ENCODE measurements at regions not wholly inside any gene's neighbourhood (a gene's known extent, or its start where the extent isn't known, plus 50 kb on each side); places are given as distances from the start of the nearest gene placed in this dataset.

DNA sequence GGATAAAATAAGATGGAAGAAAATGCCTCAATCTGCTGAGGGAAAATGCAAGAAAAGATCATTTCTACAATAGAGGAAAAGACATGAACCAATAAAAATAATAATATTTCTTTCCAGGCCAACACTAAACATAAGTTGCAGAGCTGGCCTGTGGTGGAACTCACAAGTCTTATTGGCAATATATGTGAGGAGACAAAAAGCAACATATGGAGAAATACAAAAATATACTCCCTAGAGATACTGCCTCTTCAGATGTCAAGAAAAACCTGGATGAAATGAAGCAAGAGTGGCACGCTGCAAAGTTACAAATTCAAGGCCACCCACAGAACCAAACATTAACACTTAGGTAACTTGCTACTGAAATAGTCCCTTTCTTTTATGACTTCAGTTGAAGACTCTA, 264.9 kb upstream of the FMN2 start:
- no peaks in the 10 kb centered on the region for H3K9me2 ChIP-seq (ENCODE audit: insufficient read depth, low read length)
- no peaks in the 10 kb centered on the region for H4K20me1 ChIP-seq (ENCODE audit: insufficient read depth, low read length)
- intact Hi-C loops (cut with micrococcal nuclease; ENCODE audit: unreplicated experiment), result no loop called here
- no peaks in the 10 kb centered on the region for H3K36me3 ChIP-seq (ENCODE audit: insufficient read depth, low read length)
- H3K9me3 ChIP-seq (ENCODE audit: low read length), result no peaks in the 10 kb centered on the region
- no peak for DNase-seq (ENCODE audit: low spot score)
- ChIA-PET POLR2A (no interaction called here), CTCF (ENCODE audit: unreplicated experiment) (no interaction called here)
- TF ChIP-seq, protein P1, sequence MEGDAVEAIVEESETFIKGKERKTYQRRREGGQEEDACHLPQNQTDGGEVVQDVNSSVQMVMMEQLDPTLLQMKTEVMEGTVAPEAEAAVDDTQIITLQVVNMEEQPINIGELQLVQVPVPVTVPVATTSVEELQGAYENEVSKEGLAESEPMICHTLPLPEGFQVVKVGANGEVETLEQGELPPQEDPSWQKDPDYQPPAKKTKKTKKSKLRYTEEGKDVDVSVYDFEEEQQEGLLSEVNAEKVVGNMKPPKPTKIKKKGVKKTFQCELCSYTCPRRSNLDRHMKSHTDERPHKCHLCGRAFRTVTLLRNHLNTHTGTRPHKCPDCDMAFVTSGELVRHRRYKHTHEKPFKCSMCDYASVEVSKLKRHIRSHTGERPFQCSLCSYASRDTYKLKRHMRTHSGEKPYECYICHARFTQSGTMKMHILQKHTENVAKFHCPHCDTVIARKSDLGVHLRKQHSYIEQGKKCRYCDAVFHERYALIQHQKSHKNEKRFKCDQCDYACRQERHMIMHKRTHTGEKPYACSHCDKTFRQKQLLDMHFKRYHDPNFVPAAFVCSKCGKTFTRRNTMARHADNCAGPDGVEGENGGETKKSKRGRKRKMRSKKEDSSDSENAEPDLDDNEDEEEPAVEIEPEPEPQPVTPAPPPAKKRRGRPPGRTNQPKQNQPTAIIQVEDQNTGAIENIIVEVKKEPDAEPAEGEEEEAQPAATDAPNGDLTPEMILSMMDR (conservative IDR thresholded peaks at IDR 0.05; ENCODE audit: low read length), result no peak
- no peak overlapping the region for H2AFZ ChIP-seq (ENCODE audit: low read length)
- H3K79me2 ChIP-seq (ENCODE audit: insufficient read depth, low read depth, low read length), result no peaks in the 10 kb centered on the region
- H3K4me3 ChIP-seq (ENCODE audit: low read depth, low read length, poor library complexity, severe bottlenecking), result no peak overlapping the region
- BruUV-seq (replicated peaks), result no TSS peak
- H3K27ac ChIP-seq (ENCODE audit: low read depth, low read length, poor library complexity, severe bottlenecking), result no peak overlapping the region
- H3K4me2 ChIP-seq (ENCODE audit: low read length), result no peak overlapping the region
- no peaks in the 10 kb centered on the region for H3K4me1 ChIP-seq (ENCODE audit: insufficient read depth, low read length, poor library complexity, severe bottlenecking)

DNA sequence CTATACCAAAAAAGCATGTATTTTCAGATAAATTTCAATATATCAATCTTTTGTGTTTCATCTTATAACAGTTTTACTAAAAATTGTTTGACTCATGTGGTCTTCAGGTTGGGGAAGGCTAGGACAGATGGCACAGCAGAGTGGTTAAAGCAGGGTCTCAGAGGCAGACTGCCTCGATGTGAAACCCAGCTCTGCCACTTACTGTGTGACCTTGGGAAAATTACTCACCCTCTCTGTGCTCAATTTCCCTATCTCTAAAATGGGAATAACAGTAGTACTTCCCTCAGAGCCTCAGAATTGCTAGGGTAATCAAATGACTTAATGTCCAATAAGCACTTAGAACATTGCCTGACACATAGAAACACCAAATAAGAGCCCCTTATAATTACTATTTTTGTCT, 262.1 kb upstream of the FMN2 start:
- Histone ChIP-seq H3K4me1 (ENCODE audit: insufficient read depth, low read length, poor library complexity, severe bottlenecking) (no peaks in the 10 kb centered on the region), H3K4me2 (ENCODE audit: low read length) (no peak overlapping the region), H3K4me3 (ENCODE audit: low read depth, low read length, poor library complexity, severe bottlenecking) (no peak overlapping the region), H3K36me3 (ENCODE audit: insufficient read depth, low read length) (no peaks in the 10 kb centered on the region), H3K9me3 (ENCODE audit: low read length) (no peaks in the 10 kb centered on the region), H3K79me2 (ENCODE audit: insufficient read depth, low read depth, low read length) (no peaks in the 10 kb centered on the region), H3K9me2 (ENCODE audit: insufficient read depth, low read length) (no peaks in the 10 kb centered on the region), H4K20me1 (ENCODE audit: insufficient read depth, low read length) (no peaks in the 10 kb centered on the region), H3K27ac (ENCODE audit: low read depth, low read length, poor library complexity, severe bottlenecking) (no peak overlapping the region), H2AFZ (ENCODE audit: low read length) (no peak overlapping the region)
- POLR2A ChIA-PET, result no interaction called here
- DNase-seq (ENCODE audit: low spot score), result no peak
- no TSS peak for BruUV-seq (replicated peaks)
- CTCF ChIA-PET (ENCODE audit: unreplicated experiment), result no interaction called here
- intact Hi-C loops (cut with micrococcal nuclease; ENCODE audit: unreplicated experiment), result no loop called here
- no peak for TF ChIP-seq EZH2phosphoT487 (IDR thresholded peaks at IDR 0.05; ENCODE audit: borderline replicate concordance, low read depth, low read length)
- TF ChIP-seq, protein P1 (conservative IDR thresholded peaks at IDR 0.05; ENCODE audit: low read length), result no peak

DNA sequence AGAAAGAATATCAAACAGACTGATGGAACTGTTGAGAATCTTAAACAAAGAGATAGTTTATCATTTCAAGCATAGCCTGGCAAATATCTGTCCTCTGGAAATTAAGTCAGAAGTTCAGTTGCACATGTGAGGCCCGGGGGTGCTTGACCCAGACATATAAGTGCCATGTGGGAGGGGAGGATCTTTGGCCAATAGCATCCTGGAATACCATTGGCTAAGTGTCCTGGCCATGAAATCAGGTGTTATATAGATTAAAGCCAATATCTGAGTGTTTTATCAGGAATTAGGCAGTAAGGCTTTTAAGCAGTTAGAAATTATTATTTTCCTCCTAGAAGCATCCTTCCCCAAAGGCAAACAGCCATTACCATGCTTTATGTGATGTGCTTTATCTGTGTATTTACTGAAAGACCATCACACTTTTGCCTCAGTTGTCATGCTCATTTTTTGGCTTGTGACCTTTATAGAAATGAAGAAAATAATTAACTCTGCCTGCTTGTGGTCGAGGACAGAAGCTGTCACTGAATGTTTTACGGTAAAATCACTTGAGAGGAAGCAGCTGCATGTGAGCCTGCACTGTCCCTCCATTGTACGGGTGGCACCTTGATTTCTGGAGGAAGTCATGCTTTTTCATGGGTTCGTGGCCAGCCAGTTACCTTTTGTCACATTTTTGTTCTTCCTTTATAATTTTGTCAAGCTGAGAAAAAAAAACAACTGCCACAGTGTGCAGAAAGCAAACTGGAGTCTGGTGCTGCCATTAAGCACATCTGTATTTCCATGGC, 259.9 kb upstream of the FMN2 start:
- no peak for DNase-seq (ENCODE audit: low spot score)
- no TSS peak for BruUV-seq (replicated peaks)
- CTCF ChIA-PET (ENCODE audit: unreplicated experiment), result no interaction called here
- no peaks in the 10 kb centered on the region for H3K4me1 ChIP-seq (ENCODE audit: insufficient read depth, low read length, poor library complexity, severe bottlenecking)
- H3K9me2 ChIP-seq (ENCODE audit: insufficient read depth, low read length), result no peaks in the 10 kb centered on the region
- no peaks in the 10 kb centered on the region for H4K20me1 ChIP-seq (ENCODE audit: insufficient read depth, low read length)
- H3K4me2 ChIP-seq (ENCODE audit: low read length), result no peak overlapping the region
- no peaks in the 10 kb centered on the region for H3K79me2 ChIP-seq (ENCODE audit: insufficient read depth, low read depth, low read length)
- H3K4me3 ChIP-seq (ENCODE audit: low read depth, low read length, poor library complexity, severe bottlenecking), result no peak overlapping the region
- intact Hi-C loops (cut with micrococcal nuclease; ENCODE audit: unreplicated experiment), result no loop called here
- POLR2A ChIA-PET, result no interaction called here
- no peaks in the 10 kb centered on the region for H3K9me3 ChIP-seq (ENCODE audit: low read length)
- no peak overlapping the region for H3K27ac ChIP-seq (ENCODE audit: low read depth, low read length, poor library complexity, severe bottlenecking)
- no peaks in the 10 kb centered on the region for H3K36me3 ChIP-seq (ENCODE audit: insufficient read depth, low read length)
- H2AFZ ChIP-seq (ENCODE audit: low read length), result no peak overlapping the region
- no peak for TF ChIP-seq EZH2phosphoT487 (IDR thresholded peaks at IDR 0.05; ENCODE audit: borderline replicate concordance, low read depth, low read length)
- TF ChIP-seq, protein P1 (conservative IDR thresholded peaks at IDR 0.05; ENCODE audit: low read length), result no peak

Measured in OCI-LY7 (cell line).